Sigmoid colon (tissue), 4 donors: ENCODE measurements at regions not wholly inside any gene's neighbourhood (a gene's known extent, or its start where the extent isn't known, plus 50 kb on each side); places are given as distances from the start of the nearest gene placed in this dataset.

Experiments used
- CTCF ChIP-seq, 4 experiments: fragments of 450-650 bp in 3 of 4; fragments of 200-600 bp in 1 of 4; IDR thresholded peaks; one replicate each; pipeline ENCODE4 v1.5.1; 2016 to 2019; ENCODE audit warnings: antibody characterized with exemption in 4 of 4, mild to moderate bottlenecking in 3 of 4, moderate library complexity in 2 of 4
- EP300 ChIP-seq, 4 donors: sonication (generic); formaldehyde crosslinking; IDR thresholded peaks; one replicate each; pipeline ENCODE4 v1.6.1; 2017; ENCODE audit warnings: antibody characterized with exemption in 4 of 4
- POLR2A ChIP-seq, 2 donors: fragments of 450-650 bp; IDR thresholded peaks; one replicate each; pipeline ENCODE4 v1.6.1; 2016; ENCODE audit warnings: antibody characterized with exemption in 2 of 2, mild to moderate bottlenecking in 2 of 2, moderate library complexity in 2 of 2
- POLR2AphosphoS5 ChIP-seq, 4 donors: sonication (generic); formaldehyde crosslinking; IDR thresholded peaks; one replicate each; pipeline ENCODE4 v1.6.1; 2017; ENCODE audit warnings: antibody characterized with exemption in 4 of 4

GRCh38 chr11:70497536-70498075 lies 99.3 kb downstream of the CTTN start:
- TF ChIP-seq CTCF (IDR thresholded peaks at IDR 0.05) (no peak), POLR2AphosphoS5 (IDR thresholded peaks at IDR 0.05) (no peak), POLR2A (IDR thresholded peaks at IDR 0.05) (no peak), EP300 (IDR thresholded peaks at IDR 0.05) (no peak)
